Small intestine (tissue), 7 donors: ENCODE measurements at regions not wholly inside any gene's neighbourhood (a gene's known extent, or its start where the extent isn't known, plus 50 kb on each side); places are given as distances from the start of the nearest gene placed in this dataset.
"Not testable (repeated sequence)": the region's sequence is repeated elsewhere in the genome, so short reads cannot be mapped to it uniquely, and the experiment has no call there.

ENCODE experiments used
- DNase-seq, 2 donors: peaks; one replicate each; pipeline versions ENCODE4 v3.0.0 to v3.0.0-alpha.2; 2013
- FAIRE-seq: peaks from 2 replicates; lab custom pipeline; 2012; peaks lifted over from hg19 to GRCh38; lab: Jason Lieb, UNC
- H3K27ac ChIP-seq, 3 donors: one replicate each; pipeline ENCODE4 v1.5.1; 2013; ENCODE audit warnings: low read length in 2 of 3, mild to moderate bottlenecking in 2 of 3, control low read depth in 1 of 3, inconsistent platforms in 1 of 3, low read depth in 1 of 3, moderate library complexity in 1 of 3
- H3K27me3 ChIP-seq, 3 donors: one replicate each; pipeline ENCODE4 v1.6.1; 2013; ENCODE audit warnings: low read length in 3 of 3, inconsistent platforms in 1 of 3; ENCODE audit not compliant: control insufficient read depth in 3 of 3, insufficient read depth in 3 of 3
- H3K36me3 ChIP-seq, 3 donors: one replicate each; pipeline ENCODE4 v1.6.1; 2013; ENCODE audit warnings: low read length in 3 of 3, inconsistent platforms in 1 of 3, low read depth in 1 of 3, mild to moderate bottlenecking in 1 of 3, moderate library complexity in 1 of 3; ENCODE audit not compliant: control insufficient read depth in 3 of 3, insufficient read depth in 2 of 3
- H3K4me1 ChIP-seq, 3 donors: one replicate each; pipeline ENCODE4 v1.6.1; 2013; ENCODE audit warnings: low read length in 2 of 3, inconsistent platforms in 1 of 3, low read depth in 1 of 3, mild to moderate bottlenecking in 1 of 3, moderate library complexity in 1 of 3; ENCODE audit not compliant: control insufficient read depth in 3 of 3, insufficient read depth in 2 of 3
- H3K4me3 ChIP-seq, 3 donors: one replicate each; pipeline ENCODE4 v1.5.1; 2013; ENCODE audit warnings: low read length in 3 of 3, control low read depth in 1 of 3, inconsistent platforms in 1 of 3, low read depth in 1 of 3, mild to moderate bottlenecking in 1 of 3, moderate library complexity in 1 of 3
- H3K9me3 ChIP-seq, 2 donors: one replicate each; pipeline ENCODE4 v1.6.1; 2013; ENCODE audit warnings: low read depth in 1 of 2, low read length in 1 of 2; ENCODE audit not compliant: control insufficient read depth in 2 of 2, insufficient read depth in 1 of 2
- WGBS, 3 donors: extraction: QIAGEN DNeasy Blood & Tissue Kit; methylation state at CpG; one replicate each; pipeline ENCODE4 v1.1.7; 2013; 5-methylcytosine and 5-hydroxymethylcytosine counted together
- donor health status: healthy with polysubstance abuse.
- donor health status: control.
- donor health status: control.
- donor health status: Bipolar disorder and iron deficiency.
- donor health status: healthy.

DNA sequence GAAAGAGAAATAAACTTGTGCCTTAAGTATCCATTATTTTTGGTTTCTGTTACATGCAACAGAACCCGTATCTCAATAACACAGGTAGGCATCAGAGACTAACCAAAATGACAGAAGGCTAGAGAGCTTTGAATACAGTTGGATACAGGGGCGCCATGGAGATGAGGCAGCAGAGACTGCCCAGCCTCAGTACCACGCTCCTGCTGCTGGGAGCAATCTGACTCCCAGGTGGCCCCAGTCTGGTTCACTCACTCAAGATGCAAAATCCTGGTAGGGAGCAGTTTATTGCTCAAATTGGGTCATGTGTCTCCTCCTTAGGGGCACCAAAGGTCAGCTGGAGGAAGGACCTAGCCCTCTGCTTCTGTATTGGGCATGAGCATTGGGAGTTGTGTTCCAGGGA, 218.9 kb downstream of the USP22 start:
- no peaks in the 10 kb centered on the region for H3K4me1 ChIP-seq
- H3K9me3 ChIP-seq, result no peaks in the 10 kb centered on the region
- no peak overlapping the region for H3K4me3 ChIP-seq
- no peaks in the 10 kb centered on the region for H3K27me3 ChIP-seq
- no peak overlapping the region for H3K27ac ChIP-seq
- H3K36me3 ChIP-seq, result no peaks in the 10 kb centered on the region
- DNase-seq, result no peak
- FAIRE-seq, result no peak
- WGBS, 3 donors, result 67 to 82% (median 74%) methylated on average over 3 of the region's 3 CpGs

DNA sequence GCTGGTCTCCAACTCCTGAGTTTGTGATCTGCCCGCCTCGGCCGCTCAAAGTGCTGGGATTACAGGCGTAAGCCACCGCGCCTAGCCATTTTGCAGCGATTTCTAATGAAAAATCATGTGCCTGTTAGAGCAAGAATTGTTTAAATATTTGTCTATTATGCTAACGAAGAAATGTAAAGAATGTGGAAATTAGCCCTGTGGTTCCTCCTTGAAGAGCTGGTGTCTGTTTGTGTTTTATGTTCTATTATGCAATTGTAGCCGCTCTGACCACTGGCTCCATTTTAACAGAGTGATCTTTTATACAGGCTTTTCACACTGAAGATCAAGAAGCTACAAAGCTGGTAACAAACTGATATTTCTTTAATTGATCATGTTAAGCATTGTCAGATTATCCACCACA, 217.3 kb downstream of the USP22 start:
- Histone ChIP-seq H3K27me3 (peaks cover 0 to 2% (median 0%) of the 10 kb centered on the region in 3 donors), H3K4me3 (no peak overlapping the region), H3K27ac (no peak overlapping the region), H3K4me1 (no peaks in the 10 kb centered on the region), H3K36me3 (no peaks in the 10 kb centered on the region), H3K9me3 (no peaks in the 10 kb centered on the region)
- WGBS, 3 donors, result 83 to 89% (median 85%) methylated on average over 9 of the region's 9 CpGs
- FAIRE-seq, result no peak
- DNase-seq, result no peak

DNA sequence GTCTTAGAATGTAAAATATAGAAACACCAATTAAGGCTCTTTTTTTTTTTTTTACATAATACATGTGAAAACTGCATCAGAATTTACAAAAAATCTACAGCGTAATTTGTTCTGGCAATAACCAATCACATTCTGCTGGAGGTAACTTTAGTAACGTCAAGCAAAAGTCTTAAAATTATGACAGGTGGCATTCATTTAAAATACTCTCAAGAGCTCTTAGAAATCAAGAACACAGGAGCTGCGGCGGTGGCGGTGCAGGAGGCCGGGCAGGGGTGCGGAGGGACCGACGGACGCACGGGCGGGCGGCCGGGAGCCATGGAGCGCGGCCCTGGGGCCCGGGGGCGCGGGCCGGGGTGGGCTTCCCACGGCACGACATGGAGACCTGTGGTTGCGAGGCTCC, 202.4 kb downstream of the USP22 start:
- not testable (repeated sequence) for H3K4me1 ChIP-seq, FAIRE-seq, H3K9me3 ChIP-seq, H3K36me3 ChIP-seq, H3K4me3 ChIP-seq, H3K27ac ChIP-seq, H3K27me3 ChIP-seq, DNase-seq
- WGBS, 3 donors, result 16 to 28% (median 16%) methylated on average over 12 to 15 of the region's 23 CpGs

DNA sequence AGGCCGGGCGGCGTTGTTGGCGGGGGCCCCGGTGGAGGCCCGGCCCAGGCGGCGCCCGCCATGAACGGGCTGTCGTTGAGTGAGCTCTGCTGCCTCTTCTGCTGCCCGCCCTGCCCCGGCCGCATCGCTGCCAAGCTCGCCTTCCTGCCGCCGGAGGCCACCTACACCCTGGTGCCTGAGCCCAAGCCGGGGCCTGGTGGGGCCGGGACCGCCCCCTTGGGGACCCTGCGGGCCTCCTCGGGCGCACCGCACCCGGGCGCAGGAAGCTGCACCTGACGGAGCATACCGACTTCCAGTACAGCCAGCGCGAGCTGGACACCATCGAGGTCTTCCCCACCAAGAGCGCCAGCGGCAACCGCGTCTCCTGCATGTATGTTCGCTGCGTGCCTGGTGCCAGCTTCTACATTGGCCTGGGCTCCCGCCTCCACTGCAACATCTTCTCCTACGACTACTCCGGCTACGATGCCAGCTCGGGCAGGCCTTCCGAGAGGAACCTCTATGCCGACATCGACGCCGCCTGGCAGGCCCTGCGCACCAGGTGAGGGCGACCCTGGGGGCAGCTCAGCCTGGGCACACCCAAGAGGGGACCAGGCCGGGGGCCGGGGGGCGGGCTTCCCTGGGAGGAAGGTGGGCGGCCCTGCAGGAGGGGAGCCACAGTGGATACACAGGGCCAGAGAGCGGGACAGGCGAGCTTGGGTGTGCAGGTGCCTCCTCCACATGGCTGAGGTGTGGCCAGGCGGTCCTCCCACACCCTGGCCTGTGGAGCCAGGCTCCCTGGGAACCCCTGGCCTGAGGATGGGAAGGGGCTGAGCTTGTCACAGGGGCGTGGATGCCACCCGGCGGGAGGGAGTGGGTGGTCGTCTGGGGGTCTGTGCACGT, 201.6 kb downstream of the USP22 start:
- DNase-seq, result peak in 1 of 2 donors; percentile 3
- not testable (repeated sequence) for H3K9me3 ChIP-seq, FAIRE-seq, H3K4me1 ChIP-seq, H3K27me3 ChIP-seq, H3K27ac ChIP-seq, H3K36me3 ChIP-seq, H3K4me3 ChIP-seq
- 38 to 52% (median 45%) methylated on average over 29 to 62 of the region's 62 CpGs for whole genome bisulfite sequencing, 3 donors

DNA sequence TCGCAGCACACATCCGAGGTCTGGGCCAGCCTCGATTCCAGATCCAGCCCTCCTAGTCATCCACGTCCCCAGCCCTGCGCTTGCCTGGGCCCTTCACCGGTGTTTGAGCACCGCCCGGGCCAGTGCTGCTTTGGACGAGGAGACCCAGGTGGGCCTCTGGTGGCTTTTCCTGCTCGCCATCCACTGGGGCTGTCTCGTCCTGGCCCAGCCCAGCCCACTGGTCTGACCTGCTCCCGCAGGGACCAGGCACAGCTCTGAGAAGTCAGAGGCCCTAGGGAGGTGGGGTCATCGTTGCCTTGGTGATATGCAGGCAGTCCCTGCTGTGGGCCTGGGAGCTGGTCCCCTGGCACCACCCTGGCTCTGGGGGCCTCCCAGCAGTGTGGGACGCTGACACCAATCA, 200.8 kb downstream of the USP22 start:
- FAIRE-seq, H3K27me3 ChIP-seq, H3K4me3 ChIP-seq, H3K9me3 ChIP-seq, H3K27ac ChIP-seq, H3K36me3 ChIP-seq, H3K4me1 ChIP-seq, DNase-seq: not testable (repeated sequence)
- 91 to 92% (median 91%) methylated on average over 7 to 14 of the region's 14 CpGs for WGBS, 3 donors

DNA sequence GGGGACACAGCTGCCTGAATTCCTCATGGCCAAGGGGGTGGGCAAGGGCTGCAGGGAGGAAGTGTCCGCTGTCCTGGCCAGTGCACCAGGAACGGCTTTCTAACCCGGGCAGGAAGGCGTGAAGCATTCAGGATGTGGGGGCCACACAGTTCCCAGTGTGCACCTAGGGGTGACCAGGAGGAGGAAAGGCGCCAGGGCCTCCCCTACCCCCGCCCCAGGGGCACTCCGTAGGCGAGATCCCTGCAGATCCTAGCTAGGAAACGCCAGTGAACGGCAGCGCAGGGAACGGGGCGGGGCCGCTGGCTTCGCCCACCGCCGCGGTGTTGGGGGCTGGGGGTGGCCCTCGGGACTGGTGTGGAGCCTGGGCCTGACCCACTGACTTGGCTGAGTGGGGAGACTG, 199.6 kb downstream of the USP22 start:
- FAIRE-seq, H3K27me3 ChIP-seq, H3K4me1 ChIP-seq, H3K36me3 ChIP-seq, DNase-seq, H3K4me3 ChIP-seq, H3K27ac ChIP-seq, H3K9me3 ChIP-seq: not testable (repeated sequence)
- 36 to 49% (median 39%) methylated on average over 8 to 19 of the region's 19 CpGs for WGBS, 3 donors

DNA sequence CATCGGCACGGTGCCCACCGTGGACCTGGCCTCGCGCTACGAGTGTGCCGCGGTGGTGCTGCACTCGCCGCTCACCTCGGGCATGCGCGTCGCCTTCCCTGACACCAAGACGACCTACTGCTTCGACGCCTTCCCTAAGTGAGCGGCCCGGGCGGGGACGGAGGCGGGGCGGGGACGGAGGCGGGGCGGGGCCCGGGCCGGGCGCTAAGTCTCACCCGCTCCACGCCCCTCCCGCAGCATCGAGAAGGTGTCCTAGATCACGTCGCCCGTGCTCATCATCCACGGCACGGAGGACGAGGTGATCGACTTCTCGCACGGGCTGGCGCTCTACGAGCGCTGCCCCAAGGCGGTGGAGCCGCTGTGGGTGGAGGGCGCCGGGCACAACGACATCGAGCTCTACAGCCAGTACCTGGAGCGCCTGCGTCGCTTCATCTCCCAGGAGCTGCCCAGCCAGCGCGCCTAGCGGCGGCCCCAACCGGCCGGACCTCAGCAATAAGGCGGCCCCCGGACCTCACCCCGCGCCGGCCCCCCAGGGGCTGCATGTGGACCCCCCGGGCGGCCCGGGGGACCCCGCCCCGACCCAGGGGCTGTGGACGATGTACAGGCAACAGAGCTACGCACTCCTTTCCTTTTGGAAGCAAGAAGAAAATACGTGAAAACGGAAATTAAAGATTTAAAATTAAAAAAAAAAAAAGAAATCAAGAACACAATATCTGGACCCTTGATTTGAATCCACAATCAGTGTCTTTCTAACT, 198.8 kb downstream of the USP22 start:
- not testable (repeated sequence) for H3K27me3 ChIP-seq, H3K9me3 ChIP-seq, FAIRE-seq, H3K4me3 ChIP-seq, H3K27ac ChIP-seq, H3K36me3 ChIP-seq, H3K4me1 ChIP-seq
- WGBS, 3 donors, result 1 to 4% (median 3%) methylated on average over 38 to 66 of the region's 74 CpGs
- DNase-seq, result peak; percentile 27 to 46

DNA sequence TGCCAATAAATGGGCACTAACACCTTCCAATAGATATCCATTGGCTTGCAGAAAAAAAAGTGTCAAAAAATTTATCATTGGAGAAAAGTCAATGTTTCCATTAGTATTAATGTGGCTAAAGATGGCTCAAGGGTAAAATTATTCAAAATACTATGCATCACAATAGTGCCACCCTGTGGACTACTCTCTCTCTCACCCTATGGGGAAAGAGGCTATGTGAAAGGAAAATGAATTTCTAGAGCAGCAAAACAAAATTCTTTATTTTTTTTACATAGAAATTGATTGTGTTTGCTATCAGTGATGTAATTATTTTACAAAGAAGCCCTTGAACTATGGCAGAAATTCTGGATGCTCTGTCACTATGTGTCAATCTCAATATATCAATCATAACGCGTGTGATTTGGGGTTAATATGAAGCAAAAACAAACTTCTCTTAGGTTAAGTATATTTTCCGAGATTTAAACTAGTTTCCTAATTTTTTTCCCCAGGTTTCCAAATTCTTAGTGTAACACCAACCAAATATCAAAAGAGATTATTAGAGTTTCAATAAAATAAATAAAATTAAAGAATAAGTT, 193.9 kb downstream of the USP22 start:
- H3K4me1 ChIP-seq, DNase-seq, H3K9me3 ChIP-seq, H3K36me3 ChIP-seq, H3K27ac ChIP-seq, H3K4me3 ChIP-seq: not testable (repeated sequence)
- H3K27me3 ChIP-seq, result peaks cover 0 to 12% (median 9%) of the 10 kb centered on the region in 3 donors
- peak; percentile 73 for FAIRE-seq
- 53 to 70% (median 65%) methylated on average over 3 of the region's 3 CpGs for WGBS, 3 donors
